Islet of Langerhans (tissue), 1 donor: ENCODE measurements at regions not wholly inside any gene's neighbourhood (a gene's known extent, or its start where the extent isn't known, plus 50 kb on each side); places are given as distances from the start of the nearest gene placed in this dataset.

Experiments
- FAIRE-seq: peaks from one replicate; lab custom pipeline; 2011; peaks lifted over from hg19 to GRCh38; lab: Jason Lieb, UNC

GRCh38 chr17:13933441-13934276 is 135.6 kb upstream of the COX10 start:
- no peak for FAIRE-seq

- FAIRE-seq = no peak
Measured at GRCh38 chr17:13939222-13939621, 130.1 kb upstream of the COX10 start.

DNA sequence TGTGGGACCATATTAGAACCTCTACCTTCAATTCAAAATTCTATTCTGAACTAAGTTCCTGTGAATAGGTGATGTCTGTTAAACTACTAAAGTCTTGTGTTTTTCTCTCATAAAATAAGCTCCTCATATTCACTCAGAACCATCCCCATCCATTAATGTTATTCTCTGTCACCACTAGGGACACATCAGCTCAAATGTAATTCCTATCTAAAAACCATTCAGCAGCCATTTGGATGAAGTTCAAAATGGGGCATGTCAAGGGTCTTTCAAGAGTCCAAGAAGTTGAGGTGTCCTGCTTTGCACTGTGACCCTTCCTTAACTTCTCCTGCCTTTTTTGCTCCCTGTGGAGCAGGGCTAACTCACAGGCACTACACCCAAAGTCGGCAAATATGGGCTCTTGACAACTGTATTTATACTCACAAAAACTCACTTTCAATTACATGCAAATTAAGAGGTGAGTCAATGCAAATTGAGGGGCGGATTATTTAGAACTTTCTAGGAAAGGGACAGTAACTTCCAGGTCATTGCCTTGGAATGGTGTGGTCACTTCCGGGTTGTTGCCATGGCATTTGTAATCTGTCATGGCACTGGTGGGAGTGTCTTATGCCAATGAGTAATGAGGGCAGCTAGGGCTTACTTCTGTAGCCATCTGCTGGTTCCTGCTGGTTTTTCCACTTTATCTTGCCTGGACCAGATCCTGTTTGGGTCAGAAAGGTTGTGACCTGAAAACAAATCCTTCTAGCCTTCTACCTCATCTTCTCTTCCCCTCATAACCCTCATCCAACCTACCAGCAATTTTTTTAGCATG is 128.2 kb upstream of the COX10 start:
- no peak for FAIRE-seq

- FAIRE-seq = no peak
Measured at GRCh38 chr17:13941781-13942180, 127.5 kb upstream of the COX10 start.

- no peak for FAIRE-seq
Measured at GRCh38 chr17:13943909-13944308, 125.4 kb upstream of the COX10 start.

DNA sequence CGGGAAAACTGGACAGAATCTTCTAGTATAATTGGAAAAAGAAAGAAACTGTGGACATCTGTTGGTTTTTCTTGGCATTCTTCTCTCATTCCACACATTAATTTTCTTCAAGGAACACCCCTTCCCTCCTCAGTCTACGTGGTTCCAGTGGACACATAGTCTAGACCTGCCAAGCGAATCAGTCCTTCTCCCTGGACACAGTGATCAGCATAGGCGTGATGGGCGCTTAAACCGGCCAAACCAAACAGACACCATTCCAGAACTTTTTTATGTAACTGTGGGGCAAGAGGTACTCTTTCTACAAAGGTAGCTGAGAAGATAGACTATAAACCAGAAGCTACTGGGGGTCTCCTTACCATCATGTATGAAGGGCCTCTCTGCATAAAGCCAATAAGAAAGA is 121.8 kb upstream of the COX10 start:
- no peak for FAIRE-seq

GRCh38 chr17:13952009-13952750 is 117.1 kb upstream of the COX10 start:
- no peak for FAIRE-seq

- FAIRE-seq = no peak
Measured at GRCh38 chr17:13953841-13954240, 115.5 kb upstream of the COX10 start.

DNA sequence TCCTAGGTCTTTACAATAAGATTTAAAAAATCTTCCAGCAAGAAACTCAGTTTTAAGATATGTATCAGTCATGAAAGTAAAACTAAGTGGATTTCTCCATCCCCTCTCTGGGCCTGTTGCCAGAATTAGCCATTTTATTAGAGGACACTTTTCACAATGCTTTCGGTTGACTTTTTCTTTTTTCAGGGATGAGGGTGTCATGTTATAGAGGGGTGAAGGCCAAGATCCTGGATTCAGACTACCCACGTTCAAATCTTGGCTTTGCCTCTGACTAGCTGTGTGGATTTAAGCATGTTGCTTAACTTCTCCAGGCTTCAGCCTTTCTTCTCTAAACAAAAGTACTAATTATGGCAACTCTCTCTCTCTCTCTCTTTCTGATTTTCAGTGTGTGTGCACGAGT is 111.7 kb upstream of the COX10 start:
- FAIRE-seq = no peak

DNA sequence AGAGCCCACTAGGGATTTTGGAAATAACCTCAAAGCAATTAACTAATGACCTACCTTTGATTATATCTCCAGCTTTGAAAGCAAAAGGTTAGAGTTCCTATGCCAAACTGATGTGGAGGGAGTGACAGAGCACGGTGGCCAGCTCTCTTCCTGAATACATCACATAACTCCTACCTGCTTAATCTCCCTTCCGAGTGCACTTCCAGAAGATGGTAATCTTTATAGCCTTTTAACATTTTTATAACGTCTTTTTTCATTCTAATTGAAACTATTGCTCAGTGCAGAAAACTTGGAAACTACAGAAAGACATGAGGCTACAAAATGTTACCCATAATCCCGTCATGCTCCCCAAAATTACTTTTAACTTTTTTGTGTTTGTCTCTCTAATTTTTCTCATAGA is 110.5 kb upstream of the COX10 start:
- no peak for FAIRE-seq

- no peak for FAIRE-seq
Measured at GRCh38 chr17:13961265-13961664, 108.0 kb upstream of the COX10 start.

- FAIRE-seq = no peak
Measured at GRCh38 chr17:13962716-13963240, 106.5 kb upstream of the COX10 start.

GRCh38 chr17:13967416-13967815 is 101.9 kb upstream of the COX10 start:
- no peak for FAIRE-seq

DNA sequence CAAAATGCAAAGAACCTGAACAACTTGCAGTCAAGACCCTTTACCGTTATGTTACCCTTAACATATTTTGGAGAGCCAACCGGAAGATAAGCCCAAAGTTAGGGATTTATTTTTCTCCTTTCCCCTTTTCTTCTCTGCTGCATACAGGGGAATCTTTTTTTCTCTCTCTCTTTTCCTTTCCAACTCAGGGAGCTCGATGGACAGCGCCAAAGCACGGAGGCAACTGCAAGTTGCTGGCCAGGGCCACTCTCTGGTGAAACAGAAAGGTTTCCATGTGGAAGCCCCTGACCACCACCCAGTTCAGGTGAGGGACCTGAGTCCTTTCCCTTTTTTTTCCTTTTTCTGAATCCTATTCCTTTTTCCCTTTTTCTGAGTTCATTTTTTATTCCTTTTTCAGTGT is 98.8 kb upstream of the COX10 start:
- FAIRE-seq = no peak

- no peak for FAIRE-seq
Measured at GRCh38 chr17:13973960-13974651, 95.2 kb upstream of the COX10 start.

DNA sequence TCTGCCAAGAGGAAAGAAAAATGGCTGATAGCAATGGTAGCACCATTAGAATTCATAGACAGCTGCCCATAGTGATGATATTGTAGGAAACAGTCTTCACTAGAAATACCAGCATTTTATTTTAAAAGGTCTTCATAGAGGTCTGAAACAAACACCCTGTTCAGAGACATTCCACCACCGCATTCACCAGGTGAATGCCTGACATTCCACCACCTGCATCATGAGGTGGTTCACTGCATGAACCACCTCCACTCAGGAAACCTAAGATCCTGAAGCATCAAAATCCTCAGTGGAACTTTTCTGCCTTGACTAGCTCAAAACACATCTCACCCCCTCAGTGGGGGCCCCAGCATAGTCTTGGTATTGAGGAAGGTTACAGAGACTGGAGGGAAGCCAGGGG is 91.5 kb upstream of the COX10 start:
- FAIRE-seq = no peak

DNA sequence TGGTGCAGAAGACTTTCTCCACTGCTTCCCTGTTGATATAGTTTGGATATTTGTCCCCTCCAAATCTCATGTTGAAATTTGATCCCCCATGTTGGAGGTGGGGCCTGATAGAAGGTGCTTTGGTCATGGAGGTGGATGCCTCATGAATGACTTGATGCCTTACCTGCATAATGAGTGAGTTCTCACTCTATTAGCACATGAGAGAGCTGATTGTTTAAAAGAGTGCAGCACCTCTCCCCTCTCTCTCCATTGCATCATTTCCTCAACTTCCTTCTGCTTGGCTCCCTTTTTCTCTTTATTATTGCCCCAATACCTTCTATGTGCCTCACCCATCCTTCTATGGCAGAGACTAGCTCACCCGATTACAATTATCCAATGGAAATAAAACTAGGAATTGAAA is 90.8 kb upstream of the COX10 start:
- FAIRE-seq = no peak

- FAIRE-seq = no peak
Measured at GRCh38 chr17:13981881-13982280, 87.4 kb upstream of the COX10 start.

GRCh38 chr17:13984956-13985355 is 84.3 kb upstream of the COX10 start:
- no peak for FAIRE-seq

- FAIRE-seq = no peak
Measured at GRCh38 chr17:13986855-13987254, 82.4 kb upstream of the COX10 start.

DNA sequence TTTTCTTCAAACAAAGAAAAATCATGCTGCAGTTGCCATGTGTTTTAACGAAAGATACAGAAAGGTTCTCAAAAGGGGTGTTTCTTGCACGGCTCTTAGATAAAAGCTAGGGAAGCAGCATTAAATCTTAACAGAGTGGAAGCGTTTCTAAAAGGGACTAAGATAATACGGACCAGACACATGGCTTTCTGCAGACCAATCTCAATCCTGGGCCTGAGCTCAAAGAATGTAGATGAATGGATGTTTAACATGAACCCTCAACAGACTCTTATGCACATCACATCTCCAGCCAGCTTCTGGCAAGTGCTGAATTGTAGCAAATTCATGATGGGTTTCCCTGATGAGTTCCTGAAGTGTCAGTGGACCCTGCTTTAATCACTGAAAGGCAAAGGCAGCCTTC is 80.2 kb upstream of the COX10 start:
- FAIRE-seq = no peak

GRCh38 chr17:13993106-13993505 is 76.2 kb upstream of the COX10 start:
- FAIRE-seq = no peak
